H1 (cell line): ENCODE measurements at regions not wholly inside any gene's neighbourhood (a gene's known extent, or its start where the extent isn't known, plus 50 kb on each side); places are given as distances from the start of the nearest gene placed in this dataset.

Source experiments
- ASH2L ChIP-seq: fragments of 200-600, 300-600 bp; sonication (generic); IDR thresholded peaks from one replicate; pipeline ENCODE4 v1.7.1; 2017; ENCODE audit warnings: low read length
- CHD7 ChIP-seq: fragments of 300-600 bp; sonication (generic); IDR thresholded peaks from 2 replicates; pipeline ENCODE4 v1.7.1; 2012; ENCODE audit warnings: low read length, moderate library complexity, mild to moderate bottlenecking, inconsistent platforms; ENCODE audit not compliant: insufficient replicate concordance
- FOSL1 ChIP-seq: IDR thresholded peaks from 2 replicates; pipeline ENCODE4 v1.6.1; 2011; ENCODE audit warnings: mild to moderate bottlenecking, low read depth, low read length, moderate library complexity; ENCODE audit not compliant: insufficient read depth
- RBBP5 ChIP-seq: IDR thresholded peaks from 2 replicates; pipeline ENCODE4 v1.7.1; 2012; ENCODE audit warnings: low read depth, mild to moderate bottlenecking, inconsistent platforms, low read length, moderate library complexity, borderline replicate concordance
- SIRT6 ChIP-seq: IDR thresholded peaks from one replicate; pipeline ENCODE4 v1.7.1; 2012; ENCODE audit warnings: low read length, inconsistent platforms

DNA sequence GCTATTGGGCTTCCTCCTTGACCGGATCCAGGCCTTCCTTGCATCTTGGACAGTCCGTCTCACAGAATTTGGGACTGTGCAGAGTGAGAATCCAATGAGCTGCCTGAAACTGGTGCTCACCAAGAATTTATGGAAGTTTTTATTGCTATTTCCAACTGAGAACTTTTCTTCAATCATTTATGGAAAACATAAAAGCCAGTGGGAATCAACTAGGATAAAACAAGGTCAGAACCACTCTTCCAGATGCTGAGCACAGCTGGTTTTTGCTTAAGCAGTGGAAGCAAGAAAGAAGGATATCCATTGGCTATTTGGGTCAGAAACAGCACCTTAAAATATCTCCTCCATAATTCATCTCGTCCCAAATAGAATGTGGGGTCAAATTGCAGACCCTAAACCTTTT, 74.2 kb downstream of the CD83 start (continued):
- TF ChIP-seq CHD7: no peak
- TF ChIP-seq SIRT6: no peak
- no peak for TF ChIP-seq RBBP5
- no peak for TF ChIP-seq ASH2L
- TF ChIP-seq FOSL1: no peak
